GM19438 (cell line): ENCODE measurements at regions not wholly inside any gene's neighbourhood (a gene's known extent, or its start where the extent isn't known, plus 50 kb on each side); places are given as distances from the start of the nearest gene placed in this dataset.

Source experiments
- ATAC-seq: cut with Tn5 transposase; IDR thresholded peaks from one replicate; pipeline ENCODE4 v1.9.1; 2021; ENCODE audit warnings: low read depth; ENCODE audit not compliant: unreplicated experiment

DNA sequence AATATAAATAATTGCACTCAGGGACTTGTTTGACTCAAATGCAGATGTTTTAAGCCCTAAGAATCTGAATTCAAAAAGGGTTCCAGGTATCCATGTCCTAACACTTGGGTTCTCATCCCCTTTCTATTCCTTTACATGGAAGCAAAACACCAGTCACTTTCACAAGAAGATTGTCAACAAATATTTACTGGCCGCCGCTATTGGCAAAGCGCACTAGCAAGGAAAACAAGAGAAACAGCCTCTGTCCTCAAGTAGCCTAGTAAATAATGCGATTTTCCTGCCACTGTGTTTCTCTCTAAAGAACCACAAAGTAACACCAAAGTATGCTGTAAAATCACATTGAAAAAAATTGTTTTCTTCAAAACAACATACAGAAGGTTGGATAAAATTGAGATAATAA, 66.7 kb upstream of the EZH2 start:
- no peak for ATAC-seq

DNA sequence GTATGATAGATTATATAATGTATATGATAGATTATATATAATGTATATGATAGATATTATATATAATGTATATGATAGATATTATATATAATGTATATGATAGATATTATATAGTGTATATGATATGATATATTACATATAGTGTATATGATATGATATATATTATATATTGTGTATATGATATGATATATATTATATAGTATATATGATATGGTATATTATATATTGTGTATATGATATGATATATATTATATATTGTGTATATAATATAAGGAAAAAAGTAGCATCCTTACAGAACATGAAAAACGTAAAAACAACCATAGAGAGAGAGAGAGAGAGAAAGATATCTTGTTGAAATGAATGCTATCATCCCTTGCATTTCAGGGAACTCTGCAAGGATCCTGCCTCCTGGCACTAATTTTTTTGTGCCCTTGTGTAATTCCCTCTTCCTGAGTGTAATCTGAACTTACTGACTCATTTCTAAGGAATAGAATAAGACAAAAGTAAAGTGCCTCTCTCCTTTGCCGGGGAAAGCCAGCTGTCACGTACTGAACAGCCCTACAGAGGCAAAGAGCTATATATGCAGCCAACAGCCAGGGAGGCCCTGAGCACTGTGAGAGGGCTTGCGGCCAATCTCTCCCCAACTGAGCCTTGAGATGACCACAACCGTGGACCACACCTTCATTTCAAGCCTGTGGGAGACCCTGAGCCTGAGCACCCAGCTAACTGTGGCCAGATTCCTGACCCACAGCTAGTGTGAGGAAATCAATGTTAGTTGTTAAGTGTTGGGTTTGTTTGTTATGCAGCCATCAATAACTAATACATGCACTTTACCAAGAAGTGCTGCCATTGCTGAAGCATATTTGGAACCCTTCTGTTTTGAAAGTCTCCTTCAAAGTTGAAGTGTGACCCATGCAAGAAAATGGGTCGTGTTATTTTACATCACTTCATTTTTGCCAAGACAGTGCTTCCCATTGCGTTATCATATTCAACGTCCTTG, 61.1 kb upstream of the EZH2 start:
- no peak for ATAC-seq

DNA sequence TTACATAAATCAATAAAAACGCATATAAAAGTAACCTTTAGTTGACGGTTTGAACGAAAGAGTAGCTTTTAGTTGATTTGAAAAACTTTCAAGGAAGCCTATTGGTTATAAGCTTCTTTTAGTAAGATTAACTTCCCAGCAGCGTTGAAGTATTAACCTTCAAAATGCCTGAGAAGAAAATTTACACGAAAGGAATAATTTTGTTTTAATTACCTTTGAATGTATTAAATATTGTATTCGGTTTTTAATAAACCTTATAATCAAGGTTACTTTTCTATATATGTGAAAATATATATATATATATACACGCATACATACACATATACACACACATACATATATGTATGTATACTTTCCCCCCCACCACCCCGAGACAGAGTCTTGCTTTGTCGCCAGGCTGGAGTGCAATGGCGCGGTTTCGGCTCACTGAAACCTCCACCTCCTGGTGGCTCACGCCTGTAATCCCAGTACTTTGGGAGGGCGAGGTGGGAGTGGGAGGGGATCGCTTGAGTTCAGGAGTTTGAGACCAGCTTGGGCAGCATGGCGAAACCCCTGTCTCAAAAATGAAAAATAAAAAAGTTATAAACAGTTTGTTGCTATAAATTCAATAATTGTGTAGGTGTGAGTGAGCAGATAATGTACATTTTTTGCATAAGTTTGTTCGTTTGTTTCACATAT, 57.6 kb upstream of the EZH2 start:
- ATAC-seq: peak; percentile 54

DNA sequence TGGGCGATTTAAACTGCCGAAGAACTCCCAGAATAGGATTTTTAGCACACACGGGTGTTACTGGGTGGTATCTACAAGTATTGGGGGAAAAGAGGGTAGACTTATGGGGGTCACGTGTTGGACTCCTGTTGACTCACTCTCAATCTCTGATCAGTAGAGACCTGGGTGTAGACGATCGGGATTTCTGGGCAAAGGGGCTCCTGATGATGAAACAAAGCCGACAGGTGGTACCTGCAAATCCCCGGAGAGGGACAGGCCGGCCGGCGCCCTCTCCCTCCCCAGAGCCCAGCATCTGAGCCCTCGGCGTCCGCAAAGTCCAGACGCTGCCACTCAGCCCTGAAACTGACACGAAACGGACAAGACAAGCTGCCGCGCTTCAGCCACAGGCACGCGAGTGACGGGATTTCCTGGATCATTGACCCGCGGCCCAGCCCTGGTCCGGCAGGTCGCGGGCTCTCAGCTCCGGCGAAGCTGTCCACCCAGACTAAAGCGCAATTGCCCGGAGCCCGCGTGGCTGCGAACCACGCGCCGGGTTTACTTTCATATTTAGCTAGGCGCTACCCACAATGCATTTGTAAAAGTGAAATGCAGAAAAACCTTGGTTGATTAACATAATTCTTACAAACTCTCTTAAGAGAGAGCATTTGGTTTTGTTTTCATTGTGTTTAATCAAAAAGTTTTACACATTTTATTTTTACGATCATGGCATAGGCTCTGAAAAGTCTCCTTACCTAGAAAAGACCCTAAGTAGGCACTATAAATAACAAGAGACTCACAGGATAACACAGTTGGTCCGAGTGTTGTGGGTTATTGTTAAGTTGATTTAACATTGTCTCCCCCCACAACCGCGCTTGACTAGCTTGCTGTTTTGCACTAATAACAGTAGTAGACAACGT, 56.9 kb upstream of the EZH2 start:
- ATAC-seq: peak; percentile 68

DNA sequence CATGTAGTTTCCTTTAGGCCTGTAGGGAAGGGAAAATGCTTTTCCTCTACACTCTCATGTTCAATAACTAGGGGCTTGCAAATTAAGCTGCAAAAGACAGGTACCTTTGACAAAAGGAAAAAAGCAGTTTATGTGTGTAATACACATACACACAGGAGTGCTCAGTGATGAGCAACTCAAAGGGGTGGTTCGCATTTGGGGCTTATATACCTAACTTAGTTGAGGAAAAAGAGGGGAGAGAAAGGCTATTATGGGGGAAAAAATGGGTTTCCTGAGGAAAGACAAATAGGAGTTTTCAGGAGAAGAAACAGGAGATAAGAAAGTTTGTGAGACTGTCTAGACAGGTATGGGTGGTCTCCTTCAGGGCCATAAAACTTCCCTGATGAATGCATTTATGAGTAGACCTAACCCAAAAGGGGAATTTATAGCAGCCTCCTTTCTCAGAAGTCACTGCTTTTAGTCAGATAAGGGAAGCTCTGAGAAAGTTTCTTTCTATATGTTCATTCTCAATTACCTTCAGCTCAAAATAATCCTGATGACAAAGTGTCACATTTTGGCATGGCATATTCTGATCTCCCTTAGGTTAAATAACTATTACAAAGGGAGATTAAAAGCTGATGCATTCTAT, 55.2 kb upstream of the EZH2 start:
- no peak for ATAC-seq

DNA sequence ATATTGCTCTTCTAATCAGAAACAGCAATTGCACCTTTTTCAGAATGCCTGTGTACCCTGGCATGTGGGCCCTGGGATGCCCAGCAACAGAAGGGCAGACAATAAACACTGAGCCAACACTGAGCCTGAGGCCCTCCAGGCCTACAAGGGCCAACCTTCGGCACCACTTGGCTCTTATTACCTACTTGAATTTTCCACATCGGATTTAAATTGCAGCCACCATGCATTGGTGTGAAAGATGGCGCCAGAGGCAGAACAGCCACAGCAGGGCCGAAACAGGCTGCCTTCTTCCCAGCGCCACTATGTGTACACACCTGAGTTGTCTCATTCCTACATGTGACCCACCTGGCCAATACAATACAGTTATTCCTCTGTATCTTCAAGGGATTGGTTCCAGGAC, 51.4 kb upstream of the EZH2 start:
- ATAC-seq: no peak
